ENCODE measurements at regions not wholly inside any gene's neighbourhood (a gene's known extent, or its start where the extent isn't known, plus 50 kb on each side); places are given as distances from the start of the nearest gene placed in this dataset.
"Not testable (repeated sequence)": the region's sequence is repeated elsewhere in the genome, so short reads cannot be mapped to it uniquely, and the experiment has no call there.

DNA sequence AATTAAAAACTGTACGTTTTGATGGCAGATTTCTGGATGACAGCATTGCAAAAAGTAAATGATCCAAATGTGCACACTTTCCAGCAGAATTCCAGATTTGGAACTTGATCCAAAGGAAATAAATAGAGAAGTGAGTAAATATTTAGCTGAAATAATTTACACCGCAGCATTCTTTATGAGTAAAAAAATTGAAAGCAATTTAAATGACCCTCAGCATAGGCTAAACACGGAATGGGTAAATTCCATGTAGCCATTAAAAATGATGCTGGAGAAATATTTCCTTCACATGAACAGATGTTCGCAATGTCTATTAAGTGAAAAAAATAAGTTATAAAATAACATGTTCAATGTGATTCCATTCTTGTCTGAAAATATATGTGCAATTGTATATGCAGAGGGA, 424.8 kb downstream of the HS3ST3B1 start:
- no peaks in the 10 kb centered on the region for H3K9me3 ChIP-seq
- CTCF ChIA-PET: no interaction called here
- no peak overlapping the region for H3K27ac Mint-ChIP-seq

GRCh38 chr17:14724770-14725169, 423.9 kb downstream of the HS3ST3B1 start:
- no peaks in the 10 kb centered on the region for H3K9me3 ChIP-seq
- Mint-ChIP-seq H3K27me3 (peaks cover 0 to 2% of the 10 kb centered on the region in 2 donors), H3K27ac (no peak overlapping the region), H3K9me3 (peaks cover 0 to 5% (median 0%) of the 10 kb centered on the region in 3 donors), H3K36me3 (no peaks in the 10 kb centered on the region), H3K4me1 (no peaks in the 10 kb centered on the region), H3K4me3 (no peak overlapping the region)
- no peaks in the 10 kb centered on the region for H3K4me1 ChIP-seq (ENCODE audit: control insufficient read depth in 1 of 2, extremely low read depth in 1 of 2, insufficient read depth in 2 of 2, low read length in 2 of 2)
- H3K27me3 ChIP-seq (replicated peaks in 1 of 2; ENCODE audit: control insufficient read depth in 2 of 2, extremely low read depth in 1 of 2, insufficient read depth in 2 of 2, low read length in 1 of 2): no peaks in the 10 kb centered on the region
- CTCF ChIA-PET: no interaction called here
- DNase-seq (no peak), ATAC-seq (replicated peaks in 1 of 4) (no peak)
- H3K36me3 ChIP-seq (ENCODE audit: control insufficient read depth in 2 of 2, extremely low read depth in 1 of 2, insufficient read depth in 1 of 2, low read length in 1 of 2): no peaks in the 10 kb centered on the region
- WGBS (ENCODE audit: insufficient coverage): 83% methylated on average over 2 of the region's 2 CpGs
- no peak overlapping the region for H3K27ac ChIP-seq (ENCODE audit: low read length)
- POLR2A ChIA-PET: no interaction called here
- no peak overlapping the region for H3K4me3 ChIP-seq (ENCODE audit: control insufficient read depth in 1 of 2, extremely low read depth in 1 of 2, low read length in 1 of 2)

More for the DNA sequence above, 424.8 kb downstream of the HS3ST3B1 start:
- H3K9me3 Mint-ChIP-seq: peaks cover 0 to 5% (median 0%) of the 10 kb centered on the region in 3 donors
- no peaks in the 10 kb centered on the region for H3K36me3 Mint-ChIP-seq
- H3K27me3 Mint-ChIP-seq: no peaks in the 10 kb centered on the region
- H3K27ac ChIP-seq (ENCODE audit: low read length): no peak overlapping the region
- DNase-seq (no peak), ATAC-seq (replicated peaks in 1 of 4) (no peak)
- POLR2A ChIA-PET: no interaction called here
- no peaks in the 10 kb centered on the region for H3K4me1 ChIP-seq (ENCODE audit: control insufficient read depth in 1 of 2, extremely low read depth in 1 of 2, insufficient read depth in 2 of 2, low read length in 2 of 2)
- 100% methylated on average over 1 of the region's 4 CpGs for WGBS (ENCODE audit: insufficient coverage)
- H3K4me3 Mint-ChIP-seq: no peak overlapping the region
- H3K36me3 ChIP-seq (ENCODE audit: control insufficient read depth in 2 of 2, extremely low read depth in 1 of 2, insufficient read depth in 1 of 2, low read length in 1 of 2): no peaks in the 10 kb centered on the region
- no peak overlapping the region for H3K4me3 ChIP-seq (ENCODE audit: control insufficient read depth in 1 of 2, extremely low read depth in 1 of 2, low read length in 1 of 2)
- no peaks in the 10 kb centered on the region for H3K27me3 ChIP-seq (replicated peaks in 1 of 2; ENCODE audit: control insufficient read depth in 2 of 2, extremely low read depth in 1 of 2, insufficient read depth in 2 of 2, low read length in 1 of 2)
- H3K4me1 Mint-ChIP-seq: no peaks in the 10 kb centered on the region

GRCh38 chr17:14723349-14723748, 422.5 kb downstream of the HS3ST3B1 start:
- H3K27me3 Mint-ChIP-seq, CTCF ChIA-PET: not testable (repeated sequence)
- no CpG with 5 or more reads among the region's 1 CpG for WGBS (ENCODE audit: insufficient coverage)

DNA sequence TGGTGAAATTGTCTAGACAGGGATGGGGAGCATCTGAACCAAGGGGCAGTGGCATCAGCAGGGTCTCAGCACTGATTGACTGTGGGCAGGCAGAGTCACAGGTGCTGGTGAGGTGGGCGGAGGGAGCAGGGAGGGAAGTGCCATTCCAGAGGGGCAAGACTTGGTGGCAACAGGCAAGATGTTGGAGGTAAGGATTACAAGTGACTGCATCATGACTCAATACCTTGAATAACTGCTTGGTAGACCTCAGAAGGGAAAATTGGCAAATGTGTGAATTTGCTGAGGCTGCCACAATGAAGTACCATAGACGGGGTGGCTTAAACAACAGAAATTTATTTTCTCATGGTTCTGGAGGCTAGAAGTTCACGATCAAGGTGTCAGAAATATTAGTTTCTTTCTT, 419.1 kb downstream of the HS3ST3B1 start:
- Mint-ChIP-seq H3K4me1 (no peaks in the 10 kb centered on the region), H3K36me3 (no peaks in the 10 kb centered on the region), H3K4me3 (no peak overlapping the region), H3K9me3 (peaks cover 0 to 5% (median 0%) of the 10 kb centered on the region in 3 donors), H3K27me3 (peaks cover 10 to 11% of the 10 kb centered on the region in 2 donors), H3K27ac (no peak overlapping the region)
- CTCF ChIA-PET: no interaction called here
- ATAC-seq (replicated peaks in 1 of 4): no peak
- H3K27ac ChIP-seq (ENCODE audit: low read length): no peak overlapping the region
- H3K9me3 ChIP-seq: no peaks in the 10 kb centered on the region
- no peaks in the 10 kb centered on the region for H3K4me1 ChIP-seq (ENCODE audit: control insufficient read depth in 1 of 2, extremely low read depth in 1 of 2, insufficient read depth in 2 of 2, low read length in 2 of 2)
- POLR2A ChIA-PET: no interaction called here
- H3K4me3 ChIP-seq (ENCODE audit: control insufficient read depth in 1 of 2, extremely low read depth in 1 of 2, low read length in 1 of 2): no peak overlapping the region
- no peaks in the 10 kb centered on the region for H3K36me3 ChIP-seq (ENCODE audit: control insufficient read depth in 2 of 2, extremely low read depth in 1 of 2, insufficient read depth in 1 of 2, low read length in 1 of 2)
- no peak for DNase-seq
- H3K27me3 ChIP-seq (replicated peaks in 1 of 2; ENCODE audit: control insufficient read depth in 2 of 2, extremely low read depth in 1 of 2, insufficient read depth in 2 of 2, low read length in 1 of 2): no peaks in the 10 kb centered on the region
- 90% methylated on average over 2 of the region's 3 CpGs for WGBS (ENCODE audit: insufficient coverage)

More at GRCh38 chr17:14723349-14723748, 422.5 kb downstream of the HS3ST3B1 start:
- H3K4me3 Mint-ChIP-seq; H3K36me3 ChIP-seq (ENCODE audit: control insufficient read depth in 2 of 2, extremely low read depth in 1 of 2, insufficient read depth in 1 of 2, low read length in 1 of 2); H3K4me3 ChIP-seq (ENCODE audit: control insufficient read depth in 1 of 2, extremely low read depth in 1 of 2, low read length in 1 of 2); H3K27ac Mint-ChIP-seq; H3K4me1 ChIP-seq (ENCODE audit: control insufficient read depth in 1 of 2, extremely low read depth in 1 of 2, insufficient read depth in 2 of 2, low read length in 2 of 2); H3K27ac ChIP-seq (ENCODE audit: low read length); H3K9me3 ChIP-seq; H3K27me3 ChIP-seq (replicated peaks in 1 of 2; ENCODE audit: control insufficient read depth in 2 of 2, extremely low read depth in 1 of 2, insufficient read depth in 2 of 2, low read length in 1 of 2); H3K36me3 Mint-ChIP-seq; H3K4me1 Mint-ChIP-seq; POLR2A ChIA-PET; ATAC-seq (replicated peaks in 1 of 4); DNase-seq; H3K9me3 Mint-ChIP-seq: not testable (repeated sequence)

GRCh38 chr17:14717859-14718258, 417.0 kb downstream of the HS3ST3B1 start:
- Histone ChIP-seq H3K27me3 (replicated peaks in 1 of 2; ENCODE audit: control insufficient read depth in 2 of 2, extremely low read depth in 1 of 2, insufficient read depth in 2 of 2, low read length in 1 of 2) (no peaks in the 10 kb centered on the region), H3K4me3 (ENCODE audit: control insufficient read depth in 1 of 2, extremely low read depth in 1 of 2, low read length in 1 of 2) (no peak overlapping the region), H3K9me3 (no peaks in the 10 kb centered on the region), H3K36me3 (ENCODE audit: control insufficient read depth in 2 of 2, extremely low read depth in 1 of 2, insufficient read depth in 1 of 2, low read length in 1 of 2) (no peaks in the 10 kb centered on the region), H3K4me1 (ENCODE audit: control insufficient read depth in 1 of 2, extremely low read depth in 1 of 2, insufficient read depth in 2 of 2, low read length in 2 of 2) (no peaks in the 10 kb centered on the region), H3K27ac (ENCODE audit: low read length) (no peak overlapping the region)
- POLR2A ChIA-PET: no interaction called here
- Mint-ChIP-seq H3K27ac (no peak overlapping the region), H3K27me3 (peaks cover 10 to 11% of the 10 kb centered on the region in 2 donors), H3K4me1 (no peaks in the 10 kb centered on the region), H3K36me3 (no peaks in the 10 kb centered on the region), H3K9me3 (no peaks in the 10 kb centered on the region), H3K4me3 (no peak overlapping the region)
- WGBS (ENCODE audit: insufficient coverage): 67% methylated on average over 2 of the region's 5 CpGs
- CTCF ChIA-PET: no interaction called here
- ATAC-seq (replicated peaks in 1 of 4) (no peak), DNase-seq (no peak)

- H3K4me1 ChIP-seq (ENCODE audit: control insufficient read depth in 1 of 2, extremely low read depth in 1 of 2, insufficient read depth in 2 of 2, low read length in 2 of 2): no peaks in the 10 kb centered on the region
- no peaks in the 10 kb centered on the region for H3K4me1 Mint-ChIP-seq
- H3K9me3 Mint-ChIP-seq: no peaks in the 10 kb centered on the region
- H3K9me3 ChIP-seq: no peaks in the 10 kb centered on the region
- H3K27me3 Mint-ChIP-seq: peaks cover 11 to 13% of the 10 kb centered on the region in 2 donors
- H3K27ac Mint-ChIP-seq: no peak overlapping the region
- POLR2A ChIA-PET: no interaction called here
- CTCF ChIA-PET: no interaction called here
- no peak overlapping the region for H3K4me3 ChIP-seq (ENCODE audit: control insufficient read depth in 1 of 2, extremely low read depth in 1 of 2, low read length in 1 of 2)
- no peaks in the 10 kb centered on the region for H3K36me3 Mint-ChIP-seq
- H3K27me3 ChIP-seq (replicated peaks in 1 of 2; ENCODE audit: control insufficient read depth in 2 of 2, extremely low read depth in 1 of 2, insufficient read depth in 2 of 2, low read length in 1 of 2): no peaks in the 10 kb centered on the region
- no peak overlapping the region for H3K27ac ChIP-seq (ENCODE audit: low read length)
- H3K4me3 Mint-ChIP-seq: no peak overlapping the region
- ATAC-seq (replicated peaks in 1 of 4) (no peak), DNase-seq (no peak)
- H3K36me3 ChIP-seq (ENCODE audit: control insufficient read depth in 2 of 2, extremely low read depth in 1 of 2, insufficient read depth in 1 of 2, low read length in 1 of 2): no peaks in the 10 kb centered on the region
Observed at GRCh38 chr17:14715561-14715960, 414.7 kb downstream of the HS3ST3B1 start.

DNA sequence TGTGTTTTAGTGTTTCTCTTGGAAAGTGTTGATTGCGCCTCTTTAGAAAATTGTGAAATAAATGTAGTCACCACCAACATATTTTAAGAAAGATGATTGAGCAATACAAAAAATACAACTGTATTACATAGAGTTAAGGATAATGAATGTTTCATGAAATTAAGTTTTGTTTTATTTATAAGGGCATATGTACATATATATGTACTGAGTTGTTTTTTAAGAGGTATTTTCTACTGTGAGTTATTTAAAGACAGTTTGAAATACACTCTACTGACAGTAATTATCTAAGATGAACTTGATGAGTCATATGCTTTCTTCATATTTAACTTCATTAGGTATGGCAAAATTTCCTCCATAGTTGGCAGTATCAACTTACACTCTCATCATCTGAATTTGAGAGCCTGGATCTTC, 411.7 kb downstream of the HS3ST3B1 start:
- Mint-ChIP-seq H3K9me3 (no peaks in the 10 kb centered on the region), H3K27ac (no peak overlapping the region), H3K36me3 (no peaks in the 10 kb centered on the region), H3K27me3 (peaks cover under 1 to 8% of the 10 kb centered on the region in 2 donors), H3K4me3 (no peak overlapping the region), H3K4me1 (no peaks in the 10 kb centered on the region)
- no peaks in the 10 kb centered on the region for H3K36me3 ChIP-seq (ENCODE audit: control insufficient read depth in 2 of 2, extremely low read depth in 1 of 2, insufficient read depth in 1 of 2, low read length in 1 of 2)
- DNase-seq (no peak), ATAC-seq (replicated peaks in 1 of 4) (no peak)
- no CpG with 5 or more reads among the region's 1 CpG for WGBS (ENCODE audit: insufficient coverage)
- no peaks in the 10 kb centered on the region for H3K9me3 ChIP-seq
- no peaks in the 10 kb centered on the region for H3K27me3 ChIP-seq (replicated peaks in 1 of 2; ENCODE audit: control insufficient read depth in 2 of 2, extremely low read depth in 1 of 2, insufficient read depth in 2 of 2, low read length in 1 of 2)
- ChIA-PET CTCF (no interaction called here), POLR2A (no interaction called here)
- no peaks in the 10 kb centered on the region for H3K4me1 ChIP-seq (ENCODE audit: control insufficient read depth in 1 of 2, extremely low read depth in 1 of 2, insufficient read depth in 2 of 2, low read length in 2 of 2)
- no peak overlapping the region for H3K4me3 ChIP-seq (ENCODE audit: control insufficient read depth in 1 of 2, extremely low read depth in 1 of 2, low read length in 1 of 2)
- H3K27ac ChIP-seq (ENCODE audit: low read length): no peak overlapping the region

All from T-cell (primary cell).